Gastroesophageal sphincter (tissue), 3 donors: ENCODE measurements at regions not wholly inside any gene's neighbourhood (a gene's known extent, or its start where the extent isn't known, plus 50 kb on each side); places are given as distances from the start of the nearest gene placed in this dataset.

Source experiments
- CTCF ChIP-seq, 4 experiments: fragments of 200-600 bp in 2 of 4; fragments of 450-650 bp in 2 of 4; sonication (generic) in 1 of 4; IDR thresholded peaks; one replicate each; pipeline ENCODE4 v1.5.1; 2017 to 2019; ENCODE audit warnings: antibody characterized with exemption in 4 of 4, mild to moderate bottlenecking in 2 of 4, moderate library complexity in 2 of 4
- EP300 ChIP-seq: sonication (generic); formaldehyde crosslinking; IDR thresholded peaks from one replicate; pipeline ENCODE4 v1.6.1; 2017; ENCODE audit warnings: antibody characterized with exemption, mild to moderate bottlenecking
- POLR2A ChIP-seq, 2 donors: fragments of 450-650 bp; IDR thresholded peaks; one replicate each; pipeline ENCODE4 v1.6.1; 2017; ENCODE audit warnings: antibody characterized with exemption in 2 of 2, mild to moderate bottlenecking in 2 of 2, moderate library complexity in 1 of 2
- POLR2AphosphoS5 ChIP-seq: sonication (generic); formaldehyde crosslinking; IDR thresholded peaks from one replicate; pipeline ENCODE4 v1.6.1; 2017; ENCODE audit warnings: antibody characterized with exemption

- TF ChIP-seq POLR2AphosphoS5 (no peak), CTCF (IDR thresholded peaks at IDR 0.05) (no peak), EP300 (no peak), POLR2A (IDR thresholded peaks at IDR 0.05) (no peak)
Observed at GRCh38 chr7:17721736-17722285, 218.5 kb downstream of the SNX13 start.
